Inferior parietal cortex (tissue), 1 donor: ENCODE measurements at regions not wholly inside any gene's neighbourhood (a gene's known extent, or its start where the extent isn't known, plus 50 kb on each side); places are given as distances from the start of the nearest gene placed in this dataset.
"Not testable (repeated sequence)": the region's sequence is repeated elsewhere in the genome, so short reads cannot be mapped to it uniquely, and the experiment has no call there.

Experiments used
- DNase-seq: peaks from one replicate; pipeline ENCODE4 v3.0.0-alpha.2; 2016; ENCODE audit errors: extremely low spot score

DNA sequence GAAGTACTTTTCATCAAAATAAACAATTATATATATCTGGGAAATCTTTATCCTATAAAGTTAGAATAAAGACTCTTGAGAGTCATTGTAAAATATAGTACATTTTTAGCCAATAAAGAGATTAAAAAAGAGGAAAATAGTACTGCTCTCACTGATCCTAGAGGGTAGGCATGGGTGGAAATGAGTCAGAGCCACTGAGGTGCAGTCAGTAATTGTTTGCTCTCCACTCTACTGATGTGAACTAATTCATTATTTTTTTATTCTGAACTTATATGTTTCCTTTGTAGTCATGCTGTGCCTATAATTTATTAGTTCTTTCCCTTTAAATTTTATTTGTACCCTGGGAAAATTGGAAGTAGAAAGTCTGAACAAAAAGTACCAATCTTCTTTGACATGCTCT, 1359.4 kb upstream of the GJE1 start:
- DNase-seq, result no peak

- no peak for DNase-seq
These were observed 1360.1 kb upstream of the GJE1 start for GRCh38 chr6:140772576-140772975.

DNA sequence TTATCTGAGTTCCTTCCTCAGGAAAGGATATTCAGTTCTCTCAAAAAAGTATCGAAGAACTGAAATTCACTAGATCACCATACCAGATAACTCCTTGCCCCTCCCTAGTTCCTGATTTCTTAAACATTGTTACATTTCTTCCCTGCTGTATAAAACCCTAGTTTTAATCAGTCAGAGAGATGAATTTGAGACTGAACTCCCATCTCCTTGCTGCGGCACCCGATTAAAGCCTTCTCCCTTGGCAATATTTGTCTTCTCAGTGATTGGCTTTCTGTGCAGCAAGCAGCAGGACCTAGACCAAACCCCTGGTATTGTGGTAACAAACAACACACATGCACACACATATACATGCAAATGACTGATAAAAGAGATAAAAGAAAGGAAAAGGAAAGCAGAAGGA, 1364.6 kb upstream of the GJE1 start:
- DNase-seq, result no peak

GRCh38 chr6:140766999-140767398, 1365.7 kb upstream of the GJE1 start:
- DNase-seq, result no peak

DNA sequence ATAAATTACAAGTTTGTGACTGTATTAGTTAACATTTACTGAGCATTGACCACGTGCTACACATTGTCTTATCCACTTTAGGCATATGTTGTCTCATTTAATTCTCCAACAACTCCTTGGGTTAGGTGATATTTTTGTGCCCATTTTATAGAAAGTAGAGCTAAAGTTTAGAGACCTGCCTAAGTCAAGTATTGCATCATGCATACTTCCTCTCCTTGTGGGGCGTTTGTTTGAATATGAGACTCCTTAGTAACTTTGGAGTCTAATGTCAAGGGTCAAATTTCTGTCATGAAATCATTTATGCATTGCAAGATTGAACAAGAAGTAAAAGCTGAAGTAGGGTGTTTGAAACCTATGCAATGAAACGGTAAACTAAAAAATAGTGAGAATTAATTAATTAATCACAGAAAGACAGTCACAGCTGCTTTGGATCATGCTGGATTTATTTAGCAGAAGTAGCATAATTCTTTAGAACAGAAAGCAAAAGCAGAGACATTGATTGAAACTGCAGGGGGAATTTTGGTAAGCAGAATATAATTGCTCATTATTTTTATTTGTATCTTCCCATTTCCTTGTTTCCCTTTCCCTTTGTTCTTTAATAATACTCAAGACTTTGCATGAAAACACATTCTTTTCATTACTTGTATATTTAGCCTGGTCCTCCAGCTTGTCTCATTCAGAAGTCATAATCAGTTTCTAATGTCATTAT, 1374.4 kb upstream of the GJE1 start:
- no peak for DNase-seq

DNA sequence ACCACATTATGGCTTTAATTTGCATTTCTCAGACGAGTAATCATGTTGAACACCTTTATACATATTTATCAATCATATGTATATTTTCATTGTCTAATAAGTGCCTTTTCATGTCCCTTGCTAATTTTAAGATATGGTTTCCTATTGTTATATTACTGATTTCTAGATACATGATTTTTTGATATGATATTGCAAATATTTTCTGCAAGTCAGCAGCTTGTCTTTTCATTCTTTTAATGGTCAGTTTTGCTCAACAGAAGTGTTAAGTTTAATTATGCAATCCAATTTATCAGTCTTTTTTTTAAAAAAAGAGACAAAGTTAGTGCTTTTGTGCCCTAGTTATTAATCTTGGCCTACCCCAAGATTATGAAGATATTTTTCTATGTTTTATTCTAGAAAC, 1377.8 kb upstream of the CITED2 start:
- DNase-seq, result no peak

GRCh38 chr6:140747114-140747513, 1372.7 kb upstream of the CITED2 start:
- DNase-seq, result no peak

DNA sequence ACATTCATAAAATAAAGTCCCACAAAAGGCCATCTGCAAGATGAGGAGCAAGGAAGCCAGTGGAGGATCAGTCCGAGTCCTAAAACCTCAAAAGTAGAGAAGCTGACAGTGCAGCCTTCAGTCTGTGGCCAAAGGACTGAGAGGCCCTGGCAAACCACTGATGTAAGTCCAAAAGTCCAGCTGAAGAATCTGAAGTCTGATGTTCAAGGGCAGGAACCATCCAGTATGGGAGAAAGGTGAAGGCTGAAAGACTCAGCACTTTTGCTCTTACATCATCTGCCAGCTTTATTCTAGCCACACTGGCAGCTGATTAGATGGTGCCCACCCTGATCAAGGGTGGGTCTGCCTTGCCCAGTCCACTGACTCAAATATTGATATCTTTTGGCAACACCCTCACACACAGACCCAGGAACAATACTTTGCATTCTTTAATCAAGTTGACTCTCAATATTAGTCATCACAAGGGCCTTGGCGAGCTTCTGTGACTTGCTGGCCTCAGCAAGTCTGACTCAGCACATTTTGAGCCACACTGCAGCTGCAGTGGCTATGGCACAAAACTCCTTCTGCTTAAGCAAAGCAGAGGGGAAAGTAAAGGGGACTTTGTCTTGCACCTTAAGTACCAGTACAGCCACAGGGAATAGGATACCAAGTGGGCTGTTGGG, 1370.3 kb upstream of the CITED2 start:
- no peak for DNase-seq

DNA sequence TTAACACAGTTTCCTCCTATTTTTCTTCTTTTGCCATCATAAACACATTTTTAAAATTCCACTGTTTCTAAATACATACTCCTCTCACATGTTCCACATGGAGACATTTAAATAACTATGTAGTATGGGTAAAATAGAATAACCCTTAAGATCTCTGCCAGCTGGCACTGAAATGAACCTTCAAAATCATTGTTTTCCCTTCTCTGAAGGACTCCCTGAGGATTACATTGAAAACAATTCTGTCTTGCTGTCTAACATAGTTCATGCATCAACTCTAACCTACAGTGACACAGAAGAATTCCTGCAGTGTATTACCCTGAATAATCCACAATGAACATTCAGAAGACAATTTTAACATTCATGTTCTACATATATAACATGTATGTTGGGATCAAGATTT, 1361.8 kb upstream of the CITED2 start:
- DNase-seq, result no peak

GRCh38 chr6:140732991-140733390, 1358.5 kb upstream of the CITED2 start:
- DNase-seq, result peak; percentile 46

GRCh38 chr6:140732155-140732554, 1357.7 kb upstream of the CITED2 start:
- no peak for DNase-seq

DNA sequence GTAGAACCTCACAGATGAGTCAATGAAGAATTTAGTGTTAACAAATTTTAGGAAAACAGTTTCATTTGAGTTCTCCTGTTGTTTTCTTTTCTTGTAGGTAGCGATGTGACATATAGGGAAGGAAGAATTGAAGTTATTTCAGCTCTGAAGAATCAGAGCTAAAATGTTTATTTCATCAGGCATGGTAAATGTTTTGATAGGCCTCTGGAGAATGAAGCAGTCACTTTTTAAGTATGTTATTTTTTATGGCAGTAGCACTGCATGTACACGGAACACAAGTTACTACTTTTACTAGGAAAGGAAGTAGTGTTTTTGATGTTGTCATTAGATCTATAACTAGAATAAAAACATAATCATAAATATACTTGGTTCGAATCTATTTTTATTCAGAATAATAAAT, 1357.3 kb upstream of the CITED2 start:
- no peak for DNase-seq

- no peak for DNase-seq
These were observed 1355.1 kb upstream of the CITED2 start for GRCh38 chr6:140729521-140729920.

DNA sequence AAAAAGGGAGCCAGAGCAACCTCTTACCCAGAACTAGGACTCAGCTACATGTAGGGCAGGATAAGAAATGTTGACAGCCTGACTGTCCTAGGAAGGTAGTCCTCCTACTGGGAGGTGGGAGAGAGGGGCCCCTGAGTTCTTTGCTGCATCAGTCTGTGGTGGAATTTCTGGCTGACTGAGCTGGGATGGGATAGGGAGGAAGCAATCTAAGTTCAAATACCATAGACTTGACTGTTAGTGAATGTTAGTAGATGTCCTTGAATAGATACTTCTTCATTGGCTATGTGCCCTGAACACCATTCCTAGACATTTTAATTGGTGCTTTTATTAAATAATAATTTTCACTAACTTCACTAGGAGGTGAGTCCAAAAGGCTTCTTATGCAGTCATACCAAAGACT, 1343.6 kb upstream of the CITED2 start:
- no peak for DNase-seq

- no peak for DNase-seq
These were observed 1339.0 kb upstream of the CITED2 start for GRCh38 chr6:140713495-140713894.

- no peak for DNase-seq
These were observed 1336.7 kb upstream of the CITED2 start for GRCh38 chr6:140711019-140711613.

DNA sequence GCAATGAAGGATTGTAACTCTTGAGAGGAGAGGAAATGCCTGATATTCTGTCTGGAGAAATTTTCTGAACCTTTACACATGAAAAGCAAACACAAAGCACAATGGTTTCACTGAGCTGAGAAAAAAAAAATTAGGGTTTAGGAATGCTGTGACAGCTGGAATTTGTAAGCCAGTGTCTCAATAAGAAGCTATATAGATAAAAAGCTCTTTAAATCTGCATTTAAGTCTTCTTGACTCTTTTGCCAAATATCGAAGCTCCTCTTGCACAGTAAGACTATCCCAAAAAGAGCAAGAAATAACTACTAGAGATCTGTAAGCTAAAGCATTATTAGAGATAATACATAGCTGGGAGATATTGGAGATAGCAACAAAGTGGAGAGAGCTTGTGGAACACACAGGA, 1334.0 kb upstream of the CITED2 start:
- DNase-seq, result no peak

- not testable (repeated sequence) for DNase-seq
These were observed 1329.6 kb upstream of the CITED2 start for GRCh38 chr6:140704008-140704407.

DNA sequence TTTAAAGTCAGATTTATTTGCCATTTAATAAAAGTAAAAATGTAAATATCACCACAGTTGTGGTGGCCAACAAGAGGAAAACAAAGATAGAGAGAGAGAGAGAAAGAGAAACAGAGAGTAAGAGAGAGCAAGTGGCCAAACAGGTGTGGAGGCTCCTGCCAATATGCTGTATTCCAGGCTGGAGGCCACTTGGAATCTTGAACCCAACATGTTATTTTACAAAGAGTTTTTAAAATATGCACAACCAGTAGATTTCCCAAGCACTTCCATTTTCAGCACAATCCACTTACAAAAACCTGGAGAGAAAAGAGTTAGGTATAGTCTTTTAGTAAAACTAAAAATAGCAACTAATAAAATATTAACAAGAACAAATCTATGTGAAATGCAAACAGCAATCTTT, 1323.1 kb upstream of the CITED2 start:
- DNase-seq, result no peak

DNA sequence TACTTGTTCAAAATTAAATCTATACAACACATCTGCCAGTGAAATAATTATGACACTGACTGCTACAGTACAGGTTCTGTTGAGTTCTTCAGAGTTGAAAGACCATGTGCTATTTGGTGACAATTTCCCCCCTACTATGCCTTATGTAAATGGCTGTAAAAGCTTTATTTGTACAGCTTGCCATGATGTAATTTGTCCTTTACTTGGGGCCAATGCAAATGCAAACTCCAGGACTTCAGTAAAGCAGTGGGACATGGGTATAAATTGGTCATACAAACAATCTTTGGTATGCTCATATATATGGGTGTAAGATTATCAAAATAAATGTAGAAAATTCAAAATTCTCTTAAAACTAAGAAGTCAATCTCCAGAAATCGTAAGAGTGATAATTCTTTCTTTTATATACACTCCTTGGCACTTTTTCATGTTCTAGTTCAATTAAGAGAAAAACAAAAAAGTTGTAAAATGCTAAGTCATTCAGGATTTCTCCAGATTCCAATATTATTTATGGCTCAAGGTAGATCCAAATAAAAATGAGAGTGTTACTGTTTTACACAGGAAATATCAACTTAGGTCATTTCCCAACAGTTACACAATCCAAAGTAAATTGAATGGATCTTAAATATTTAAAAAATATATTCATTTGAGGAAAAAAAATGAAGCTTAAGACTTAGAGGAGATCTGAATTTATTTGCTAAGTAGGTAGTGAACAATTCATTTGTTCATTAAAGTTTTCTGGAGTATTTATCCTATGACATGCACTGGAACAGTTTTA, 1310.5 kb upstream of the CITED2 start:
- no peak for DNase-seq

DNA sequence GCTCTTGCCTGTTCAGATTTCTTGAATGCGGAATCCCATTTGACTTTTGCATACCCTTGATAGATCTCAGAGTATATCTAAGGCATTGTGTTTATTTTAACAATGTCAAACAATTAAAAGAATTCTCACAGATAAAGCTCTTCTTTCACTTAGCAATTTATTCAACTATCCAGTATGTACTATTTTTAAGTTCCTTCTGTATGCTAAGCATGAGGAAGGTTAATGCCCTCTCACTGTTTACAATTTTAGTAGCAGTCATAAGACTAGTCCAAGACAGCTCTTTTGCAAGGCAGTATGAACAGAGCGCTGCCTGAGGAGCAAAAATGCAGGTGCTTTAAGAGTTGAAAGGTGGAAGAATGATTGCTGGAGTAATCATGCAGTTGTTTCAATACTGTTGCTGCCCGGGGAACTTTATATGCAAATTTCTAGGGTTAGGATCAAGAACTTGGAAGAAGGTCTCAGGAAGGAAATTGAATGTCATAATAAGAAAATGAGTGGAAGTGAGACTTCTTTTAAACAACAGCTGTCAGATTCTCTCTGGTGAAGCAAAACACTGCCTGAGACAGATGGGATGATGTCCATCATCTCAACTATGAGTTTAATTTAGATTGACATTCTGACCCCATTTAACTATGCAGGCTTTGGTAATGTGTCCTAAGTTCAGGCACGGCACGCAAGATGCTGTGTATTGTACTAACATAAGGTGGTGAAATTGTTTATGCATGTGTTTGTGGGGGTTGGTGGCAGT, 1303.5 kb upstream of the CITED2 start:
- DNase-seq, result no peak

GRCh38 chr6:140671926-140672325, 1297.5 kb upstream of the CITED2 start:
- no peak for DNase-seq
